HG02852 (cell line): ENCODE measurements at regions not wholly inside any gene's neighbourhood (a gene's known extent, or its start where the extent isn't known, plus 50 kb on each side); places are given as distances from the start of the nearest gene placed in this dataset.

Experiments
- ATAC-seq: cut with Tn5 transposase; IDR thresholded peaks from one replicate; pipeline ENCODE4 v1.9.1; 2021; ENCODE audit warnings: mild to moderate bottlenecking, moderate library complexity; ENCODE audit not compliant: unreplicated experiment

DNA sequence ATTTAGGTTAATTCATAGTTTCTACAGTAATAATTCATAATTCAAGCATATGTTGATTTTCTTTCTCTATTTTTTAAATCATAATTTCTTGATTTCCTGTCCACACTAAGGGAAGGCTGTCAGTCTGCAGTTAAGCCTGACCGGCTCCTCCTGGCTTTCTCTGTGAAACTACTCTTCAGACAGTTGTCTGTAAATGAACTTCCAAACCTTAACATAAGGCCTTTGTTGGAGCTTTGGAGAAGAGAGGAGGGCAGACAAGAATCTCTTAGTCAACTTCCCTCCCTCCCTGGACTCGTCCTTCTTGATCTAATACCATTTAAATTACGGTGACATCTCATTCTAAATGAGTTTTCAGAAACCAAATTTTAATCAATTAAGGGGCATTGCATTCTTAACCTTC is 404.1 kb upstream of the ST6GAL2 start:
- no peak for ATAC-seq

DNA sequence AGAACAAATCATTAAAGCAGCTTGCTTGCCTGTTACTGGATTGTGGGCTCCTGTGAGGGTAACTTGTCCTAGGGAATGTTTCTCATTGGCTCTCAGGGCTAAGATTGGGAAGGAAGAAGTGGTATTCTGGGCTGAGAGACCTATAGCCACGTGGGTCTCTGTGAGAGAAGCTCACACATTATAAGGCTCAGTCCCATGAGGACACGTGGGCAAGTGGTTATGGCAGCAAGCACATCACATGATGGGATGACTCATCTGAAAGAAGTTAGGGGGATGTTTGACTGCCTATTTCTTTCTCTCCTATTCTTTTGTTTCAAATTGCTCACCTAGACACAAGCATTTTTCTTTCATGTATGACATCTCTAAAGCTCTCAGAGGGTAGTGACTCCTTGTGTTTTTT is 418.0 kb upstream of the ST6GAL2 start:
- no peak for ATAC-seq

DNA sequence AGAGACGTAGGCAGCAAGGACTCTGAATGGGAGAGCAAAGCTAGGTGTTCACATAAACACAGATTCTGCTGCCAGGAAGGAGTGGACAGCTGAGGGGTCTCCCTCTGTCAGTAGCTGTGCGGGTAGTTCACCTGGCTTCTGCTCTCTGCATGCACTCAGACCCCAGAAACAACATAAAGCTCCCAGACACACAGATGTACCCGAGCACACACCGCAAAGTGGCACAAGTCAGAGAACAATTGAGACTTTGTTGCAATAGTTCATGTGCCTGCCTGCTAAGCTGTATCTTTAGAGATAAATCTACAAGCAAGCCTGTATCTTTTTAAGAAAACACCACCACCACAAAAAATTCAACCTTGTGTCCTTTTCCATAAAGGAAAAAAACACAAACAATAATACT is 420.0 kb upstream of the ST6GAL2 start:
- no peak for ATAC-seq

DNA sequence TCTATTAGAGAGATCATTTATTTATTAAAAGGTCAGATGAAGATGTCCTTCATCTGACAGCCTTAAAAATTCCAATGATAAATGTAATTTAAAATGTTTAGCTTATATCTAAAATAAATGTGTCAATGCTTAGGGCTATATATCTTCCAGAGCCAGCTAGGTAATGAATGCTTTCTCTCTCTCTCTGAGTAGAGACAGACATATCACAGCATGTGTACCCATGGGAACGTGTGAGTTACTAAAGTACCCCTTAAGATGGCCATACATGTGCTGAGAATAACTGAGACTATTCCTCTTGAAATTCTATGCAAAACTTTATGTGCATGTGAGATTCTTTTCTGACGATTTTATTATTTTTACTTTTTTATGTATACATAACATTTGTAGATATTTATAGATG is 420.9 kb upstream of the ST6GAL2 start:
- ATAC-seq, result no peak

DNA sequence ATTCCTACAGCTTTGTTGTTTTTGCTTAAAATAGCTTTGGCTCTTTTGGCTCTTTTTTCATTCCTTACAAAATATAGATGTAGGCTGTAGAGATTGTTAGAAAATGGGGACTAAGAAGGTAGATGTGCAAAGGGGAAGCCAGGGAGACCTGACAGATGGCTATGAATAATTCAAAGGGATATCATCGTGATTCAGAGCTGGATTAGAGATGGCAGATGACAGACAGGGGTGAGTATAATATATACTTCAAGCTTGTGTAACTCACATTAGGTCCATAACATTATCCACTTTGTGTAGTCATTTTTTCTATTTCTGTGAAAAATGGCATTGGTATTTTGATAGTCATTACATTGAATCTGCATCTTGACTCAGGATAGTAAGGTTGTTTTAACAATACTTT is 422.9 kb upstream of the ST6GAL2 start:
- ATAC-seq, result no peak

DNA sequence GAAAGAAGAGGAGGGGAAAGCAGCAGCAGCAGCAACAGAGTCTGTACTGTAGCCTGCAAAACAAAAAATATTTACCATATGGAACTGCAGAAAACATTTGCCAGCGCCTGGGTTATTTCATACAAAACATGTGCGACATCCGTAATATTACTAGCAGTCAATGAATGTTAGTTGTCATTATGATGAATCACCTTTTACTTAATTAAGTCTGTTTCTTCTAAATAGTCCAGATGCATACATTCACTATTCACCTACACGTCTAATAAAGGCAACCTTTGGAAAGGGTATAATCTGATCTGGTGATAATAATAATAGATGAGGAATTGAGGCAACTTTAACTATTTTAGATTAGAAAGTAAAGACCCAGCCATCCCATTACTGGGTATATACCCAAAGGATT is 426.3 kb upstream of the ST6GAL2 start:
- ATAC-seq, result no peak

DNA sequence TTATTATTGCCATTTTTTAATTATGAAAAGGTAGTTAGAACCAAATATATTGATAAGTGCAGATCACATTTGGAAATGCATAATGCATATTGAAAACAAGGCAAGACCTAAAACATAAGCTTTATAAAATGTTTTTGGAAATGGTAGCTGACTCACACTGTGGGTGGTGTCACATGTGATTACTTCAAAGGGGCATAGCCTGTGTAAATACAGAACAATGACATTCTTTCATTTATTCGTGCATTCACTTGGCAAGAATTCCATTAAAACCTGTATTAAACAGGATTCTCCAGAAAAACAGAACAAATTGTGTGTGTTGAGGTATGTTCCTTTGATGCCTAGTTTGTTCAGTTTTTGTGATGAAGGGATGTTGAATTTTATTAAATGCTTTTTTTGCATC is 427.3 kb upstream of the ST6GAL2 start:
- no peak for ATAC-seq

DNA sequence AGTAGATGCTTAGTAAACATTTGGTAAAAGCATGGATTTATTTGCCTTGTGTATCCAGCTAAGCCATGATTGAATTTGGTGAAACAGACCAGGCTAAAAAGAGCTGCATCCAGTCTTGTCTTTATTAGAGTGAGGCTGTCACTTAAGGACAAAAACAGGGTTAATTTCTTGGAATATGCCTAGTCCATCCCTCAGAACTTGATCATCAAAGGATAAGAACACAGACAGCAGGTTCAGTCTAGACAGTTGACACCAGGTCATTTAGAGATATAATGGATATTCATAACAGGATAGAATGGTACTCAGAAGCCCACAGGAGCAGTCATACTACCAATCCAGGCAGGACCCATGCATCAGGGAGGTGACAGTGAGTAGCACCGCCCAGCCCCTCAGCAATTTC is 434.9 kb upstream of the ST6GAL2 start:
- ATAC-seq, result no peak

DNA sequence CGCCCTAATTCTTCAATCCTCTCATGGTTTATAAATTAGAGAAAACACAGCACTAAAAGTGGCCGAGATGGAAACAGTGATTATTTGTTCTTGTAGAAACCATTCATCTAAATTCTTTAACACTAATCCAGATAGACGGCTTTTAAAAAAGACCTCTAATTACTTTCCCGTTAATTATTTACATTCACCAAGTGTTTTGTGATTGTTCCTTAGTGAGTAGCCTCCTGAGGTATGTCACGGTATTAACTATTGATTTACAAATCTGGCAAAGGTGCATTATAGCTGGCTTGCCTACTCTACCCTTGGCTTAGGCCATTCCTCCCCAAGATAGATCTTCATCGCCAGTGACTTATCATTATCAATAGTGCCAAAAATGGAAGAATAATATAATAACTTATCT is 436.4 kb upstream of the ST6GAL2 start:
- ATAC-seq, result no peak

DNA sequence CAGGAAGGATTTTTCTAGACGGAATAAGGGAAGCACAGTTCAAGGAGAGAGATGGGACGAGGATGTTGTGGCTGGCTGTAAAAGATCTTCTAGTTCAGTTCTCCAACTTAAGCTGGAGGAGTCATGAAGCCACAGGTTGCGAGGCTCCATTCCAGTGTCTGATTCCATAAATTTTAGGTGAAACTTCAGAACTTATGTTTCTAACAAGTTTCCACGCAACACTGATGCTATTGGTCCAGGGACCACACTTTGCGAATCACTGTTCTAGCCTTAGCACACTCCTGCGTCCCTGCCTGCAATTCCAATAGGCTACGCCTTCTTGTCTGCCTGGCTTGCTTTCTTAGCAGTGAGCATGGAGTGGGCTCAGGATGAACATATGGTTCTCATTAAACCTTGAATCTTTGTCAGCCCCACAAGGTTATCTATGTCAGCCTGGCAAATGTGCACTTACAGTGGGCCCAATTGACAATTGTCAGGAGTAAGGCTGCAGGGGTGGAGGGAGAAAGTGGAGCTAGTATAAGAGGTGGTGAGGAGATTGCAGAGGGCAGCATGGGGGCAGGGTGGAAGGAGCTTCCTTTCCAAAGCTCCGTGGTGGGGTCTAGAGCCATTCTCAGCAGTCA is 438.1 kb upstream of the ST6GAL2 start:
- ATAC-seq, result no peak

DNA sequence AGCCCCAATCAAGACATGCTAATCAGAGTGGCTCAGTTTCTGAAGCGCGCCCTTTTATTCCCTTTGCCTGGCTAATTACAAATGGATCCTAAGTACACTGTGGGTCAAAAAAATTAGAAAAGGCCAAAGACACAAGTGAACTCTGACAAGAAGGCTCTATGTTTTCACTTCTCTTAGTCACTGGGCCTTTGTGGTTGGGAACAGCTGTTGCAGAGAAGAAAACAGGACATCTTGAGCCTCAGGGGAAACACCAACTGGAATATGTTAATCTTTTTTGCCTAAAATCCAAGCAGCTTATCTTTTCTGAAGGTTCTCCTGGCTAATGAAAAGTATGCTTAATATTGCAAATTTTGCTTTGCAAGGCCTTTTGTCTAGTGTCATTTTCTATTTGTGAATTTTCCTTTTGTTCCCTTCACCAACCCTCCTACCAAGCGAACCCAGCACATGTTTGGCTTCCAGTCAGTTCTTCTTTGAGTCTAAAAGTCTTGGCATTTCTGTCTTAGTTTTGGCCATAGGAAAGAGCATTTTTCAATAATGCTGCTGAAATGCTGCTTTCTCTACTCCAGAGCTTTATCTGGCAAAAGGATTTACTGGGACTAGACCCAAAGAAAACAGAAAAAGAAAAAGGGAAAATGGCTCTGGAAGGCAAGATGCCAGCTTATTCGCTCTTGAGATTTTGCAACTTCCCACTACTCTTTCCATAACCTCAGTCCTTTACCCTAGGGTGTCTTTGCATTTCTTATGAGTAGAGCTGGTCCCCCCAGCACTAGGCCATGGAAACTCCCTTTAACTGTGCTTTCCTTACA is 440.2 kb upstream of the ST6GAL2 start:
- ATAC-seq, result no peak

DNA sequence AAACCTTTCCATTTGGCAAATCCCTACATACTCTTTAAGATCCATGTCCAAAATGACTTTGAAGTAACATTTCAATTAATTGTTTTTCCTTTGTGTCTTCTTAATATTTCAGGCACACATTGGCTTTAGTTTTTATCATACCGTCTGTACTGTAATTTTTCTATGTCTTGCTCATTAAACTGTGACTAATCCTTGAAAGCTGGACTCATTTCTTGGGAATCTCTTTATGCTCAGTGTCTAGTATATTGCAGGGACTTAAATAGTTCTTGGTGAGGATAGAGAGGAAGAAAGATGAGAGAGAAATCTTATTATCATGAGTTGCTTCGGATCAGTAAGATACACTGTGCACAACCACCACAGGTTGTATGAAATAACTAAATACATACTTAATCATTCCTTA is 448.3 kb upstream of the ST6GAL2 start:
- no peak for ATAC-seq

DNA sequence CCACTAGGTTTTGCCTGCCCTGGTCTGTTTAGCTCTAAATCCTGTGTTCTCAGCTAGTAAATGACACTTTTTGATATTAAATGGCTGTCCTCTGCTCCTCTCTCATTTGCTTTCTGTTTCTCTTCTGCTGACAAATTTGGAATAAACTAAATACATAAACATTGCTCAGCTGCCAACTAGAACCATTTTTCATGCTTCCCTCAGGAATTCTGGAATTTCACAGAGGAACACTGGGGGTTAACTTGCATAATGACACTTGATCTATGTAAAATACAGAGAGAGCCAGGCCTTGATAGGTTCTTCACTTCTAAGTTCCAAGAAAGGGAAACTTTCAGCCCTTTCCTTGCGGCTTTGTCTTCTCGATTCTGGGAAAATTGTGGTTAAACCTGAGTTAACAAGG is 450.6 kb upstream of the ST6GAL2 start:
- ATAC-seq, result no peak

DNA sequence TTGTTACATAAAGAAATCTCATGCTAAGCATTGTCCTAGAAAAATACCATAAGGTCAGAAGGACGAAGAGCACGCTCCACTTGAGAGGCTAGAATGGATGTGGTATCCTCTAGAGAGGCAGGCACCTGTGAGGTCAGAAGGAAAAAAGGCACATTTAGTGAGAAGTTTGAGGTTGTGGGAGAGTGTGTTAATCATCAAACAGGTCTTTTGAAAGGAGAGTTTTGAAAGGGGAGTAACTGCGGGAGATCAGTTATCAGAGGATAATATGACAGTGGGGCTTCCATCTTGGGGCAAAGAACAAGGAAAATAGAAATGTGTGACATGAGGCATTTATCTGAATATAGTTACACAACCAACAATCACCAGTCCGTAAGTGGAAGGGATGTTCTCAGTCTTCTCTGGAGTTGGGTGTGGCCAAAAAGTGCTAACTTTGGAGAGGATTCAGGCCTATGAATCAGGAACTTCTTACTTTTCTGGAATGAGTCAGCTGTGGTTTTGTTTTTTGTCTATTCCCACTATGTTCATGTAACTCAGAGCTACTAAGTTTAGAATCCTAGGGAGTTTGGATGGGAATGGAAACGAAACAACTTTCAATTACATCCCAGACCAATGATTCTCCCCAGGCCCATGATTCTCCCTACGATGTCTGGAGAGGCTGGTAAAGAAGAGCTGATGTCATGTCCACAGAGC is 451.4 kb upstream of the ST6GAL2 start:
- no peak for ATAC-seq

DNA sequence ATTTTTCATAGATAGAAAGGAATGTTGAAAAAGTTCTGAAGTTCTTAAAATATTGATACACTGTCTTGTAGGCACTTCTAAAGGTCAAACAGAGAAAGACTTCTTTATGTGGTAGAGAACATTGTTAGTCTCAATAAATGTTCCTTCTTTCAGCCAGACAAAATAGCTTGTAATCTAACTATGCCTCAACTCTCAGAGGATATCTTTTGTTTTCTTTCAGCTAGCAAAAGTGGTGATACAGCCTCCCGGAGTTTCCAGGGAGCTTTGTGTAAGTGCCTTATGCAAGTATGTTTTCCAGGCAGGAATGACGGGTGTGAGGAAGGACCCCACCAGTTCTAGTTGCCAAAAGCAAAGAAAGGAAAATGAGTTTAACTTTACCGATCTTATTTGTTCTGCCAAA is 452.1 kb upstream of the ST6GAL2 start:
- ATAC-seq, result no peak

DNA sequence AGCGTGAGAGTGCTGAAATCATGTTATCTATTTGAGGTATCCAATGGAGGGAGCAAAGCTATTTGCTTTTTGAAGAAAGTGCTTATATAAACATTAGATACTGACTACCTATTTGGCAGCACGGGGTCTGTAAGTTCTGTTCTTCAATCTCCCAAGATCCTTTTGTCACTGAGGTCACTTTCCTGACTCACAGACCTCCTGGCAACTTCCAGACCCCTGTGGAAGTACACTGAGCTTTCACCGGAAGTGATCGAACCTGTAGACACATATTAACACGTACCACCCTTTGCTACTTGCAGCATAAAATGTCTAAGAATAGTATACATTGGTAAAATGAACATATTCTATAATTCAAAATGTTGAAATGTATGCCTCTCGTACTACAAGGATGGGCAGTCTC is 452.6 kb upstream of the ST6GAL2 start:
- no peak for ATAC-seq

DNA sequence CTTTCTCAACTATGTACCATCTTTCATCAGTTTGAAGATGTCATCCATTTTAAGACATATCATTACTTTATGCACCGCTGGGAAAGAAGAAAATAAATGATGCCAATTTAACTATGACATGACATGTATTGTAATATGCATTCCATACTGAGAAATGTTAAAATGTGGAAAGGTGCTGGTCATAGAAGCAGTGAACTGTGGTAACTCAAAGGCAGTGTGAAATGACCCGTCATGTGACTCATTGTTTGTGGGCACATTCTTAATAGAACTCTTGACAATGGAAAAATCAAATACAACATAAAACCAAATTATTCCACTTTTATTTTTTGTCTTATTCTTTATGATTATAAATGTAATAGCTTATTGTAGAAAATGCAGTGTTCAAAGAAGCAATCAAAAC is 455.0 kb upstream of the ST6GAL2 start:
- ATAC-seq, result no peak

DNA sequence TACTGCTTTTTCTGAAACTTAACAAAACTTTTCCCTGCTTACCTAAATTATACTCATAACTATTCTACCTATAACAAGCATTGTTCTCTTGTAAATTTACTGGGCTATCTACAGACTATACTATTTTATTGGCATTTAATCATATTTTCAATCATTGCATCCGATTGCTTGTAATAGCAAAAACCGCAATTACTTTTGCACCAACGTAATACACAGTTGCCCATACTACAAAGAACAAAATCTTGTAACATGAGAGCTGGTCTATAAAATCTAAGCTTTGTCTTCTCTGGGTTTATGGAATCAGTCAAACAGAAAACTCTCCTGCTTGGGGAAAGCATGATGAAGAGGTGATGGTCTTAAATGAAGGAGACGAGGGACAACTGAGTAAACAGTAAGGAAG is 463.4 kb upstream of the ST6GAL2 start:
- ATAC-seq, result no peak

DNA sequence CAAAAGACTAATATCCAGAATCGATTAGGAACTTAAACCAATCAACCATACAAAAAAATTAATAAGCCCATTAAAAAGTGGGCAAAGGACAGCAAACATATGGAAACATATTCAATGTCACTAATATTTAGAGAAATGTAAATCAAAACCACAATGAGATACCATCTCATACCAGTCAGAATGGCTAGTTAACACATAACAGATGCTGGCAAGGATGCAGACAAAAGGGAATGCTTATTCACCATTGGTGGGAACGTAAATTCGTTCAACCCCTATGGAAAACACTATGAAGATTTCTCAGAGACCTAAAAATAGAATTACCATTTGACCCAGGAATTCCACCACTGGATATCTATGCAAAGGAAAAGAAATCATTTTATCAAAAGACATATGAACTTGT is 468.2 kb upstream of the ST6GAL2 start:
- ATAC-seq, result no peak

DNA sequence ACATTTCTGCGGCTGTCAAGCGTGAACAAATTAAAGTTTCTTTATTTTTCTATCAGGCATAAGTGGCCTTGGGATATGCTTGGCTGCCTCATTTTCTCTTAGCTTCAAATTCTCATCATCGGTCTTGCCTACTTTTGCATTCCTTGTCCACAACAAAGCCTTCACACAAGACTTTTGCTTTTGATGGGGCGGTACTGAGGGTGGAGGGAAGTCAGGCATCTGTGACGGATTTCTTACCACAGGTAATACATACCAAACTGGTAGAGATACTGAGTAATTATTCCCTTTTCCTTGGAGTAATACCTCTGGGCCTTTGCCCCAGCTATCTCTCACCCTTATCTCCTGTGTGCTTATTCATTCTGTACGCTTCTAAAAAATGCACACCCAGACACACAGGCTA is 468.3 kb upstream of the RGPD4 start:
- no peak for ATAC-seq

DNA sequence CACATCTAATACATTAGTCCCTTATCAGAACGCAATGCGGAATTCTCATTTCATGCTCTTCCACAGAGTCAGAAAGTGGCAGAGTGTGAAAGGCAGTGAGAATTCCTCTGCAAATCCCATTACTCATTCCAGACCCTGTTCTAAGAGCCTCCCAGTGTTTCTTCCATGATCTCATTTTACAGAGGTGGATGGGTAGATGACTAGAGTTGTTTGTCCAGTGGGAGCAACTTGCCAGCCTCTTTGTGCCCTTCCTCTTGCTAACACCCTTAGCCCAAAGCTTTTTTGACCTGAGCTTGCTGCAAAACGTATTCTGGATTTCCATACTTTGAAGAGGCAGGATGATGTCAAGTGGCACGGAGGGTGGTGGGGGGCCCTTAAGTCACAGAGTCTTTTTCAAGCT is 467.7 kb upstream of the RGPD4 start:
- ATAC-seq, result no peak

DNA sequence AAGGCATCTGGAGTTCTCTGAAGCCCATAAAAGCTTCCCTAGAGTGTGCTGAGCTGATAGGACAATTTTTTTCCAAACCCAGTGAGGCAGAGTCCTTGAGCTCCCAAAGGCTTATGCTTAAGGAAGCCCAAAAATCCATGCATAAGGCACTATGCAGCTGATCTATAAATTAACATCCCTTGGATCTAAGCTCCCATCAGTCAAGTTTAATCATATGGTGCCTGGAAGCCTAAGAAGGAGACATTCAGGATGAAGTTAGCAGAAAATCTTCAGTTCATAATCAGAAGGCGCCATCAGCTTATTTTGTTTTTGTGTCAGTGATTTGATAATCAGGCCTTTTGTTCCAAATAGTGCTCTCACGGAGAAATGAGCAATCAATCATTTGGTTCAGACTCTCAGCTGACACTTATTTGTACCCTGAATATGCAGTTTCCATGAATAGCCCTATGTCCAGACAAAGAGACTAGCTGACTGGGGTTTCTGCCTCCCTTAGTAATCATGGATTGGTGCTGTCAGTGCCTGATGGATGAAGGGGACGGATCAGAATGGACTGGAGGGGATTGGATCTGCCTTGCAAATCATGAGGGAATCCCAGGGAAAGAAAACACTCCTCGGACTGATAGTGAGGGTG is 464.8 kb upstream of the RGPD4 start:
- ATAC-seq, result no peak
